ENCODE measurements at regions not wholly inside any gene's neighbourhood (a gene's known extent, or its start where the extent isn't known, plus 50 kb on each side); places are given as distances from the start of the nearest gene placed in this dataset.

GRCh38 chr10:33887188-33887587 is 552.7 kb upstream of the NRP1 start:
- H3K4me3 ChIP-seq (ENCODE audit: low read depth, poor library complexity, severe bottlenecking), result no peak overlapping the region
- no peak for DNase-seq (ENCODE audit: low spot score in 2 of 2)
- TF ChIP-seq CTCF (IDR thresholded peaks at IDR 0.05) (no peak), POLR2A (IDR thresholded peaks at IDR 0.05) (no peak)
- 97 to 100% methylated on average over 3 of the region's 3 CpGs for WGBS, 2 donors
- intact Hi-C loops (cut with DNase I; ENCODE audit: low total_unique reads), result no loop called here

- DNase-seq (ENCODE audit: low spot score in 2 of 2), result no peak
These were observed 551.8 kb upstream of the NRP1 start for GRCh38 chr10:33886299-33886698.

GRCh38 chr10:33884604-33885003 is 550.1 kb upstream of the NRP1 start:
- TF ChIP-seq CTCF (IDR thresholded peaks at IDR 0.05), result no peak
- no peak for TF ChIP-seq POLR2A (IDR thresholded peaks at IDR 0.05)
- no peak for DNase-seq (ENCODE audit: low spot score in 2 of 2)
- no peak overlapping the region for H3K4me3 ChIP-seq (ENCODE audit: low read depth, poor library complexity, severe bottlenecking)
- whole genome bisulfite sequencing, 2 donors, result 82 to 88% methylated on average over 2 of the region's 2 CpGs
- intact Hi-C loops (cut with DNase I; ENCODE audit: low total_unique reads), result no loop called here

More at GRCh38 chr10:33886299-33886698, 551.8 kb upstream of the NRP1 start:
- H3K4me3 ChIP-seq (ENCODE audit: low read depth, poor library complexity, severe bottlenecking), result no peak overlapping the region
- 91 to 97% methylated on average over 2 of the region's 2 CpGs for WGBS, 2 donors
- intact Hi-C loops (cut with DNase I; ENCODE audit: low total_unique reads), result no loop called here
- no peak for TF ChIP-seq CTCF (IDR thresholded peaks at IDR 0.05)
- TF ChIP-seq POLR2A (IDR thresholded peaks at IDR 0.05), result no peak

GRCh38 chr10:33883881-33884280 is 549.4 kb upstream of the NRP1 start:
- DNase-seq (ENCODE audit: low spot score in 2 of 2), result no peak
- TF ChIP-seq CTCF (IDR thresholded peaks at IDR 0.05) (no peak), POLR2A (IDR thresholded peaks at IDR 0.05) (no peak)
- intact Hi-C loops (cut with DNase I; ENCODE audit: low total_unique reads), result no loop called here
- 79 to 90% methylated on average over 1 of the region's 1 CpG for WGBS, 2 donors
- H3K4me3 ChIP-seq (ENCODE audit: low read depth, poor library complexity, severe bottlenecking), result no peak overlapping the region

- WGBS, 2 donors, result 83 to 84% methylated on average over 1 of the region's 1 CpG
- no peak for DNase-seq (ENCODE audit: low spot score in 2 of 2)
- H3K4me3 ChIP-seq (ENCODE audit: low read depth, poor library complexity, severe bottlenecking), result no peak overlapping the region
- intact Hi-C loops (cut with DNase I; ENCODE audit: low total_unique reads), result no loop called here
- TF ChIP-seq CTCF (IDR thresholded peaks at IDR 0.05), result no peak
These were observed 548.5 kb upstream of the NRP1 start for GRCh38 chr10:33882996-33883395.

GRCh38 chr10:33880291-33880690 is 545.8 kb upstream of the NRP1 start:
- no peak for DNase-seq (ENCODE audit: low spot score in 2 of 2)
- intact Hi-C loops (cut with DNase I; ENCODE audit: low total_unique reads), result no loop called here
- WGBS, 2 donors, result 84 to 86% methylated on average over 5 of the region's 5 CpGs

More at GRCh38 chr10:33880291-33880690, 545.8 kb upstream of the NRP1 start:
- H3K4me3 ChIP-seq (ENCODE audit: low read depth, poor library complexity, severe bottlenecking), result no peak overlapping the region
- no peak for TF ChIP-seq POLR2A (IDR thresholded peaks at IDR 0.05)
- TF ChIP-seq CTCF (IDR thresholded peaks at IDR 0.05), result no peak
